GM18511 (cell line): ENCODE measurements at regions not wholly inside any gene's neighbourhood (a gene's known extent, or its start where the extent isn't known, plus 50 kb on each side); places are given as distances from the start of the nearest gene placed in this dataset.

ENCODE experiments used
- ATAC-seq: cut with Tn5 transposase; IDR thresholded peaks from one replicate; pipeline ENCODE4 v1.9.1; 2021; ENCODE audit warnings: mild to moderate bottlenecking, moderate library complexity; ENCODE audit not compliant: unreplicated experiment

DNA sequence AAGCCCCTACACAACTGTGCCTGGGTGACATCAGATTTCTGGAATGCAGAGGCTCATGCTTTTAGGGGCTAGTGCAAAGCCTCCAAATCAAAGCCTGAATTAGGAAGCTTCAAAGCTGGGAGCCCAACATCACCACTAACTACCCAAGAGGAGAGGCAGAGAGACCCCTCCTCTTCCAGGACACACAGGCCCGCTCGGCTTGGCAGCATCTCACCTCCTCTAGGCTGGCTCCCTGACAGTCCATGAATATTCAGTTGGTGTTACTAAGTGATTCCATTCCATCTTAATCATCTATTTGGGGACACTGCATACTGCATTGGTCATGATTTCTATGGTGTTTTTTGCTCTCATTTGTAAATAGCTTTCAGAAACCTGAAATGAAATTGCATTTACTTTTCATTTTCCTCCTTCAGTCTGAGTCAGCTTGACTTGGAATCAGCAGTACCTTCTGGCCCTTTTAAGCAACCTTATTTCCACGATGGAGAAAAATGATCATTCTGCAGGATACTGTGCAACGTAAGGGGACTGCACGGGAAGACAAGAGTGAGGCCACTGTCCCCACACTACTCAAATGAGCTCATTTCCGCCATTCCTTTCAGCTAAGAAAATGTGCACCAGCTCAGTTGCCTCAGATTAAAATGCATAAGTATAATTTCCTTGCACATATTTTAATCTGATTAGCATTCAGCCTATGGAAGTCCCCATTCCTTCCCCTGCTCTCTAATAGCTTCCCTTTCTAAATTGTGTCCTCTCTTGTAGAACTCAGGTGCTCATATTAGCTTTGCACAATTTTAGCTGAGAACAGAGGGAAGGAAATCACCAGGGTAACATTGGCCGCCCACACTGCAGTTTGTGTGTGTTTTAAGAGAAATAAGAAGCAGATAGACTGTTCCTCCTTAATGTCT lies 219.9 kb downstream of the RFC3 start:
- peak; percentile 69 for ATAC-seq

DNA sequence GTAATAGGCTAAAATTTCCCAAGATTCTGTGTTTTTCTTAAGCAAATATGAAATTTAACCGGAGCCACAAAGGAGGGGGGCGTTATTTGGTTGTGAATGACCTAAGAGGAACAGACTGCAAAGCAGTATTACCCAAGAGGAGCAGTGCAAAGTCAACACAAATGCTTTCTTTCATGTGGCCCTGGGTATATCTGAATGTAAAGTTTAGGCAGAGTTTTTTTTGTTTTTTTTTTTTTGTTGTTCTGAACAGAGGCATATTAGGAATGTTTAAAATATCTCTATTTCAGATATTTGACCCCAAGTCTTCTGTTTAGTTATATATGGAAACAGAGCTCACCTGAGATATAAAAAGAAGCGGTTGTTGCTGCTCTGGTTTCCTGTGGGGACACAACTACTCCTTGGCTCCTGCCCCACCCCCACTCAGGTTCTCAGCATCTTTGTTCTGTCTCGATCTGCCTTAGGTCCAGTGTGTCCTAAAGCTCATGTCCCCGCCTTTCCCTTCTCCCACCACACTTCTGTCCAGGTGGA lies 220.7 kb downstream of the RFC3 start:
- ATAC-seq: peak; percentile 45

DNA sequence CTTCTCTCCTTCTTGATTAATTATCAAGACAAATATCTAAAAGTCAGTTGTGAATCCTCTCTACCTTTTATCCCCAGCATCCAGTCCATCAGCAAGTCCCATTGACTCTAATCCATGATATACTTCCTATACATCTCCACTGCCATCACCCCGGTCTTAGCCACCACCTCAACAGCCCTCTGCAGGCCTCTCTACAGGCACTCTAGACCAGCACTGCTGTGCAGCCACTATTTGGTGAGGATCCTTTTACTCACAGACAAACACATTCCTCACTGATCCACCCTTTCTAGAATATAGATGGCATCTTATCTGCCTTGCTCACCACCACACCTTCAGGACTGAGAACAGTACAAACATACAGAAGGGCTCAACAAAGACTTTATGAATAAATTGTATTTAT lies 221.7 kb downstream of the RFC3 start:
- no peak for ATAC-seq

DNA sequence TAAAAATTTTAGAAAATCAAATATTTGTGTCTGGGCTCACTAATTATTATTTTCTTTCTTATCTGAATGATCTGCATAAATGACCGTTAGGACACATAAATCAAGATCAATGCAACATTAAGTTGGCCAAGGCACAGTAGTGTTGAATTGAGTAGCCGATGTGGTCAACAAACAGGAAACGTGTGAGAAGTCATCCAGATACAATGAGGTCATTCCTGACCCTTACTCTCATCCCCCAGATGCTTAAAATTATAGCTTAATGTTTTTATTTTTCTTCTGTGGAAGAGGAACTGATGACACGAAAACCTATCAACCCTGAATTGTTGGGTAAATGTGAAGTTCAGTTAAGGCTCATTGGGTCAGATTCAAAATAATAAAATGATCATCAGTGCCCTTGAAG lies 222.9 kb downstream of the RFC3 start:
- no peak for ATAC-seq

DNA sequence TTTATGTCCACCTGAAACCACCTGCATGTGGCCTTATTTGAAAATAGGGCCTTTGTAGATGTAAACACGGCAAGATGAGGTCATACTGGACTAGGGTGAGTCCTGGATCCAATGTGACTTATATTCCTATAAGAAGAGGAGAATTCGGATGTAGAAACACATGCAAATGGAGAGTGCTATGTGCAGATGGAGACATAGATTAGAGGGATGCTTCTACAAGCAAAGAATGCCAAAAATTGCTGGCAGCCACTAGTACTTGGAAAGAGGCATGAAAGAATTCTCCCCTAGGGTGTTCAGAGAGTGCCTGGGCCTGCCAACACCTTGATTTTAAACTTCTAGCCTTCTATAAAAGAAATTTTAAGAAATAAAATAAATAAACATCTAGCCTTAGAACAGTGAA lies 226.1 kb downstream of the RFC3 start:
- no peak for ATAC-seq

DNA sequence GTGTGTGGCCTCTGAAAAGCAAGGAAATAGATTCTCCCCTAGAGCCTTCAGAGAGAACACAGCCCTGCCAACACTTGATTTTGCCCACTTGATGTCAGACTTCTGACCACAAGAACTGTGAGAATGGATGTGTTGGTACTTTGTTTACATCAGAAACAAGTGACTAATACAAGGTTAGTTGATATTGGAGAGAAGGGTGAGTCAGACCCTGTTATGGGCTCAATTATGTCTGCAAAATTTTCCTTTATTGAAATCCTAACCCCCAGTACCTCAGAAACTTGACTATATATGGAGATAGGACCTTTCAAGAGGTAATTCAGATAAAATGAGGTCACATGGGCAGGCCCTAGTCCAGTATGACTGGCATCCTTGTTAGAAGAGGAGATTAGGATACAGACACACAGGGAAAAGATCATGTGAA lies 226.7 kb downstream of the RFC3 start:
- no peak for ATAC-seq

DNA sequence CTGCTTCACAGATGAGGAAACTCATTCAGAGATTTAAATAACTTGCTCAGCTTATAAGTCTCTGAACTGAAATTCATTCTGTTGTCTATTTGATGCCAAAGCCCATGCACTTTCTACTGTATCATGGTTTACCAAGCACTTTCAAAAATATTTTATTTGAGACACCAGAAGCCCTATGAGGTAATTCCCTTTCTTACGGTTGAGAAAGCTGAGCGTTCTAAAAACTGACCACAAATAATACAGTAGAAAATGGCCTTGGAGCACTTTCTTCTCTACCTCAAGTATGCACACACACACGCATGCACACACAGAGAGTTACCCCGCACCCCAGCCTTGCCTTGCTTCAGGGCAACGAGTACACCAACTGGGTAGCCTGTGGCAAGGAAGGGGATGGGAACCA lies 228.5 kb downstream of the RFC3 start:
- ATAC-seq: no peak

DNA sequence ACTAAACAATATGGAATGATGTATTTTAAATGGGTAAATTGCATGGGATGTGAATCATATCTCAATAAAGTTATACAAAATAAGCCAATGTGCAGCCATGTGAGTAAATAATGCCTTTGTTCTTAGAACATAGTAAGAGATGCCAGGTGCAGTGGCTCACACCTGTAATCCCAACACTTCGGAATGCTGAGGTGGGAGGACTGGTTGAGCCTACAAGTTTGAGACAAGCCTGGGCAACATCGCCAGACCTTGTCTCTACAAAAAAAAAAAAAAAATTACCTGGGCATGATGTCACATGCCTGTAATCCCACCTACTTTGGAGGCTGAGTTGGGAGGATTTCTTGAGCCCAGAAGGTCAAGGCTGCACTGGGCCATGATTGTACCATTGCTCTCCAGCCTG lies 230.7 kb downstream of the RFC3 start:
- no peak for ATAC-seq

DNA sequence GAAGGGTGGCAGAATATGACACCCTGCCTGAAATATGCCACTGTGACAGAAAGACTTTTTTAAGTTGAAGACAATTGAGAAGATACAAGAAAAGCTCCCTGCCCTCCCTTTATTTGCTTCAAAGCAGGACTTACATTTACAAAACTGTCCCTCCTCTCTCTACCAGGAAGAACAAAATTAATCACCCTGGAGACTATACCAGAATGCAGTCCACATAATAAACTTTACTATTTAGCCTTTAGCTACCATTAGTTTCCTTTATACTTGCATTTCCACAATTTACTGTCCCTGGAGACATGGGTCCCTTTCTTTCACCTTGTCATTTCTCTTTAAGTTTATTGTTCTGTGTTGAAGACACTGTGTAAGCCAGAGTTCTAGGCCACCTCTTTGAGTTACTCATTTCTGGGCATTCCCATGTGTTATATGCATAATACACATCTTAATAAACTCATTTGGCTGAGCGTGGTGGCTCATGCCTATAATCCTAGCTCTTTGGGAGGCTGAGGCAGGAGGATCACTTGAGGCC lies 238.8 kb downstream of the RFC3 start:
- no peak for ATAC-seq

DNA sequence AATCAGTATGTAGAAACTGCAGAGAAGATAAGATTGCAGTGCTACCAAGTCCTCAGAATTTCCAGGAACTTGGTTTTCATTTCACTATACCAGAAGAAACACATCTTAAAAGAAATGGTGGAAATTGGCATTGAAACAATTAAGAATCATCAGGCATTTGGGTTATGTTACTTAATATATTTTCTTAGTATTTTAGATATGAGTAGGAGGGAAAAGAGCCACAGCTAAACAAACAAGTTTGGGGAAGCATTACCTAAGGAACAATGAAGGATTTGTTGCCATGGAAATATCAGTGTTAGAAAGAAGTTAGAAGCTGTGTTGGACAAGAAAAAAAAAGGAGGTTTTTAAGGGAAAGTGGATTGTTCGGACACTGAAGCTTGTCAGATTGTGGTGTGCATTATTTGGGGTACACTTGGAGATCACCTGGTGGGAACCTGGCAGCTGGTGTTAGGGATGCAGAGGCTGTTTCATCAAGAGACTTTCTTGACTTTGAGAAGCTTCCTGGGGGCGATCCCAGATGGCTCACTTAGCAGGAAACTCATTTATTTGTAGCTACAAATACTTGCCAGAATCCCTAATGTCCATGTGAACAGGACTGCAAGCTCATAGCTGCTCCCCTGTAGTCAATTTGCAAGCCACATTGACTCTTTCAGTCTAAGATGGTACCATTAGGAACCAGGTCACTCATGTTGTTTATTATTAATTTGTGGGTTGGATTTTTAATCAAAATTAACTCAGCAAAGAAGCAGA lies 246.7 kb downstream of the RFC3 start:
- no peak for ATAC-seq

DNA sequence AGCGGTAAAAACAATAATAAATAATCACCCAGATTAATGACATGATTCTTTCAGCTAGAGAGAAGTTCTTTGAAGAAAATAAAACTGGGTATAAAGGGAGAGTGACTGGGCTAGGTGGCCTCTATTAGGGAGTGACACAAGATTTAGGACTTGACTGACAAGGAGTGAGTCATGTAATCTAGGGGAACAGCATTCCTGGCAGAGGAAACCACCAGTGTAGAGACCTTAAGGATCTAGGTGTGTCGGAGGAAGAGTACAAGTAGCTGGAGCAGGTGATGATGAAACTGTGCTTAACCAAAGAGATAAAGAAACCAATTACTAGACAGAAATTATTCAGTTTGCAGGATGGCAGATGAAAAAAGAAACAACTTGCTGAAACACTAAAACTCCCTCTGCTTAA lies 248.0 kb downstream of the RFC3 start:
- ATAC-seq: no peak

DNA sequence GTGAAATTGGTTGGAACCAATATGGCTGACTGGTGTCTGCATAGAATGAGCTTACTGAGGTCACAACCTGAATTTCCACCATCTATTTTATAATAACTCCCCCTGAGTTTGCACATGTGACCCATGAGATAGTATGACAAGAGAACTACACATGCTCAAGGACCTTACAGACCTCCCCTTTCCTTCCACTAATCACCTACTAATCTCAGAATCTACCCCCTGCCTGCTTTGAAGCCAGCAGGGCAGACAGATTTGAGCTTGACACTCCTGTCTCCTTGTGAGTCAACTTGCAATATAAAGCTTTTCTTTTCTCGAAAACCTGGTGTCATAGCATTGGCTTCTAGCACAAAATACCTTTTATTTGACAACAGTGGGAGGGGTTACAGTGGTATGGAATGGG lies 248.4 kb downstream of the RFC3 start:
- ATAC-seq: no peak

DNA sequence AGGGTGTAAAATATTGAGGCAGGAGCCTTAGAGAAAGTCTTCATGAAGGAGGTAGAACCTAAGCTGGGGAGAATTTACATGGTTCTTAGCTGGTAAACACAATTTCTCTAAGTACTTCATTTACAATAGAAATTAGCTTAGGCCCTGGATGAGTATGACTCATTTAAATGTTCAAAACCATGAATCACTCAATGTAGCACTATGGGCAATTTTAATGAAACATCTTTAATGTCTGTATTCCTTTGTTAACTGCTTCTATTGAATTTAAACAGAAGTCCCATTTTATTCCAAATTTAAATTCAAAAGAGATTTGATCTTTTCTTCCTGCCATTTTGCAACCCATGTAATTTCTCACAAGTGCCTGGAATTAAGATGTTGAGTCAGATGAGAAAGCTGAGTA lies 252.1 kb downstream of the RFC3 start:
- ATAC-seq: no peak

DNA sequence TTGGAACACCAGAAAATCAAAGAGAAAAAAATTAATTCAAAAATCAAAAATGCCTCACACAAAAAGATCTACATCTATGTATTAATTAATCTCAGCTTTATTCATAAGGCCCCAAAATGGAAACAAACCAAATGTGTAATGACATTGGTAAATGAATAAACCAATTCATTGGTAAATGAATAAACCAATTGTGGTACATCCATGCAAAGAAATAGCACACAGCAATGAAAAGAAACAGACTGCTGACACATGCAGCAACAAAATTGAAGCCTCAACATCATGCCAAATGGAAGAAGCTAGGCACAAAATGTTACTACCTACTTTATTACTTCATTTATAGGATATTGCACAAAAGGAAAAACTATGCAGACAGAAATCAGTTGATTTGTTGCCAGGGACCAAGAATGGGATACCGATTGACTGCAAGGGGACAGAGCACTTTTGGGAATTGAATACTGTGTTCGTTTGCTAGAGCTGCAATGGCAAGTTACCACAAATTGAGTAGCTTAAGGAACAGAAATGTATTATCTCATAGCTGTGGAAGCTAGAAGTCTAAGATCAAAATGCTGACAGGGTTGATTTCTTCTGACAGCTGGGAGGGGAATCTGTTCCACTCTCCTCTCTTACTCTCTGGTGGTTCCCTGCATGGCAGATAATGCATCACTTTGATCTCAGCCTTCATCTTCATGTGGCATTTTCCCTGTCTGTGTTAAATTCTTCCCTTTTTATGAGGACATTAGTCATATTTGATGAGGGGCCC lies 252.8 kb downstream of the RFC3 start:
- ATAC-seq: no peak

DNA sequence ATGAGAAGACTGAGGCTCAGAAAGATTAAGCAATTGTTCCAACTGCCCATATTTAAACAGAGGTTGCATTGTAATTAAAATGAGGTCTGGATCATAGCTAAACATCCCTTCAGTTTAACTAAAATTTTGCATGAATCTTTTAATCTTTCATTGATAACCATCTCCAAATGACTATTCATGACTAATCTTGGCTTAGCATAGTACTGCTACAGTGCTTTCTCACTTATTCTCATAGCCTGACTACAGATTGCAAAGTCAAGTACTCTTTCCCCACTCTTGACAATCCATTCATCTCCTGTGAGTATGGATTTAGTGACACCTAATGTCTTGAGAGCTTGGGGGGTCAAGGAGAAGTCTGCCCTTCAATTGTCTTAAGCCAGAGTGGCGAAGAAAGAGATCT lies 258.4 kb downstream of the RFC3 start:
- no peak for ATAC-seq

DNA sequence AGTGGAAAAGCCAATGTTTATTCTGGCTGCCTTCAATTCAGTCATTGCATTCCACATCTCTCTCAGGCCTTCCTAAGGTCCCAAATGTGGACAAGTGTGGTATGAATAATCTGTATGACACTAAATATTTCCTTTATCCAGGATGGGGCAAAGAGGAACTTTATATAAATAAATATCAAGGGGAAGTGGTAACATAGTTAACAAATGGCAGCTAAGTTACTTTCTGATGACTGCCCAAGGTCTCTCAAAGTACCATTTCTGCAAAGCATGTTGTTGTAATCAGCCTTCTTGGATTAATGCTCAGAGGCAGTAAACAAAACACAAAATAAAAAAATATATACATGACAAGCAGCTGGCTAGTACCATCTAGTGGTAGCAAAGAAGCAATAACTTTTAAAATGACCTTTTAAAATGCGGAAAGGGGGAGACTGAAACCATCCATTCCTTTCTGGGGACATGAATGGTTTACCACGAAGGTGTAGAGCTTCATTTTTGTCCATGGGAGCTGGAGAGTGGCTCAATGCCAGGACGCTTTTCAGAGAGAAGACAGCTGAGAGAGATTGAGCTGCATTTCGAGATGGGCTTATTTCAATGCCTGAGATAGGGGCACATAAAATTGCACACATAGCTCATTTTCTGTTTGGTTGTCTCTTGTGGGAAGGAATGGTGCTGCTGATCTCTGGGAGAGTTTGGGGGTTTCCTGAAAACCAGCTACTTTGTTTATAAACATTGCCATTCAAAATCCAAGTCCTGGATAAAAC lies 259.2 kb downstream of the RFC3 start:
- no peak for ATAC-seq

DNA sequence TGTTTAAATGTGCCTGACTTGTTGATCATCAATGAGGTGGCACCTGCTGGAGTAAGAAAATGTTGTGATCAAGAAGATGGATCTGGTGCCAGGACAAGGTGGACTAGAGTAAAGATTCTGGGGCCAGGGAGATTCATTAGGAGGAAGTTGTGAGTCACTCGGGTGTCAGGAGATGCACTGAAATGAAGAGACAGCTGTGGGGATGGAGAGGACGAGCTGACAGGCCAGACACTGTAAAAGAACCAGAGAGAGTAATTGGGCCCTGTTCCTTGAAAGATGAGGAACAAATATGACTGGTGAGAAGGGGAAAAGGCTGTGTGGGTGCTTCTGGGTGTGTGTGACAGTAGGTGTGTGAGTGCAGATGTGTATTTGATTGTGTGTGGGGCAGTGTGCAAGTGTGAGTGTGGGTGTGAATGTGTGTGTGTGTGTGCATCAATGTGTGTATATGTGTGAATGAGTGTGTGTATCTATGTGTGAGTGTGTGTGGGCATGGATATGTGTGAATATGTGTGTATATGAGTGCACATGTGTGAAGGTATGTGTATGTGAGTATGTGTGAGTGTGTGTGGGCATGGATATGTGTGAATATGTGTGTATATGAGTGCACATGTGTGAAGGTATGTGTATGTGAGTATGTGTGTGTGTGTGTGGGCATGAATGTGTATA lies 260.5 kb downstream of the RFC3 start:
- ATAC-seq: no peak

DNA sequence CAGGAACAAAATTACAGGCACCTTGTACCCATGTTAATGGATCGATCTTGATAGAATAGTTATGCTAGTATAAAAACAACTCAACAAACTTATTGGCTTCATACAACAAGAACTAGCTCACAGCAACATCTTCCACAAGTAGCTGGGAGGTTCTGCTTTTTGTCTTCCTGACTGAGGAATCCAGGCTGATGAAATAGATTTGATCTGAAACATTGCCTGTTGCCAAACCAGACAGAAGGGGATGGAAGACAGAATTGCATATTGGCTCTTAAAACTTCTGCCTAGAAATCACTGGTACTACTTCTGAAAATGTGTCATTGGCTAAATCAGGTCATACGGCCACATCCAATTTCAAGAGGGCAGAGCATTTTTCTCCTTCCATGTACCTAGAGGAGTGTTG lies 267.3 kb downstream of the RFC3 start:
- ATAC-seq: no peak

DNA sequence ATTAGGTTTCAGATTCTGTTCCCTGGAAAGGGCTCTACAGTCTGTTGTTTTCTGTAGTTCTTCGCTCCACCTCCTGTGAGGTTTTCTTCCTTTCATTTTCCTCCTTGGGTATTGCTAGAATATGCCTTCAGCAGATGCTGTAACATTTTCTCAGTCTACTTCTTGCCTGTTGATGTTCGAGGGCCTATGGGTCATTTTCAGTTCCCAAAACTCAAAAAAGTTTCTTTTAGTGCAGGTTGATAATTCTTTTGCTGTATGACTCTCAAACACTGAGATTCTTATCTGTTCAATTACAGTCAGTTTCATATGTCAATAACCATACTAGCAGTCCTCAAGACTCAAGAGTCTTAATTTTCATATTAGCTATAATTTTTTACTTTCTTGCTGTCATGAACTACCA lies 268.3 kb downstream of the RFC3 start:
- peak; percentile 79 for ATAC-seq

DNA sequence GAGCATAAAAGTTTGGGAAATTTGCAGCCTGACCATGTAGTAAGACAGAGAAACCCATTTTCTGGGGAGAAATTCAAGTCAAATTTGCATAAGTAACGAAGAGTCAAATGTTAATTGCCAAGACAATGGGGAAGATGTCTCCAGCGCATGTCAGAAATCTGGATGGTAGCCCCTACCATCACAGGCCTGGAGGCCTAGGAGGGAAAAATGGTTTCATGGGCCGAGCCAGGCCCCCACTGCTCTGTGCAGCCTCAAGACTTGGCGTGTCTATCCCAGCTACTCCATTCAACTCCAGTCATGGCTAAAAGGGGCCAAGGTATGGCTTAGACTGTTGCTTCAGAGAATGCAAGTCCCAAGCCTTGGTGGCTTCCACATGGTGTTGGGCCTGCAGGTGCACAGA lies 269.8 kb downstream of the RFC3 start:
- ATAC-seq: no peak
